GM21447 (cell line): ENCODE measurements at regions not wholly inside any gene's neighbourhood (a gene's known extent, or its start where the extent isn't known, plus 50 kb on each side); places are given as distances from the start of the nearest gene placed in this dataset.

ENCODE experiments used
- ATAC-seq: cut with Tn5 transposase; IDR thresholded peaks from one replicate; pipeline ENCODE4 v1.9.1; 2021; ENCODE audit not compliant: unreplicated experiment

DNA sequence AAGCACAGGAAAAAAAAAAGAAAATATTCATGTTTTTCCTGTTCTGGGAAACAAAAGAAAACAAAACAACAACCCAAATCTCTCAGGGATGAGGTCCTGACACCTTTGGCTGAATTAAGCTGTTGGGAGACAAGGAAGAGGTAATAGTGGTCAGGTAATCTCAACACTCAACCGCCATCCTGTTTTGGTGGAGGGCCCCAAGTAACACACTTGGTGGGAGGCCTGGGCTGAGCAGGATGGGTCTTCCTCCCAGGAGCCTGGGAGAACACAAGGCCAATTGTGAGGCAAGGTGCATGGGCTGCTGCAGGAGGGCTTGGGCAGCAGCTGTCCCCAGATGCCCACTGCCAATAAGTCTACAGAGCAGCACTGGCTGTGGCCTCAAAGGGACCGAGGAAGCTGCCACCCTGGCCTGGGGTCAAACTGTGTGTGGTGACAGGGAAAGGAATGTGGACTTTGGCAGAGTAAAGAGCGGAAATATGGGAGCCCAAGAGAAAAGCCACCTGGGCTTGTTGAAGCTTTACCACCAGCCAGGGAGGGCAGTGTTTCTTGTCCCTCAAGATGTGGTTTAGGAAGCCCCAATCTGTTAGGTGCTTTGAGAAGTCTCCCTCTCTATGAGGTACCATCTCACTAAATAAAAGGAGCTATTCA is 93.5 kb upstream of the SLC25A13 start:
- no peak for ATAC-seq

- ATAC-seq = no peak
Observed at GRCh38 chr7:96414931-96415292, 93.0 kb upstream of the SLC25A13 start.

DNA sequence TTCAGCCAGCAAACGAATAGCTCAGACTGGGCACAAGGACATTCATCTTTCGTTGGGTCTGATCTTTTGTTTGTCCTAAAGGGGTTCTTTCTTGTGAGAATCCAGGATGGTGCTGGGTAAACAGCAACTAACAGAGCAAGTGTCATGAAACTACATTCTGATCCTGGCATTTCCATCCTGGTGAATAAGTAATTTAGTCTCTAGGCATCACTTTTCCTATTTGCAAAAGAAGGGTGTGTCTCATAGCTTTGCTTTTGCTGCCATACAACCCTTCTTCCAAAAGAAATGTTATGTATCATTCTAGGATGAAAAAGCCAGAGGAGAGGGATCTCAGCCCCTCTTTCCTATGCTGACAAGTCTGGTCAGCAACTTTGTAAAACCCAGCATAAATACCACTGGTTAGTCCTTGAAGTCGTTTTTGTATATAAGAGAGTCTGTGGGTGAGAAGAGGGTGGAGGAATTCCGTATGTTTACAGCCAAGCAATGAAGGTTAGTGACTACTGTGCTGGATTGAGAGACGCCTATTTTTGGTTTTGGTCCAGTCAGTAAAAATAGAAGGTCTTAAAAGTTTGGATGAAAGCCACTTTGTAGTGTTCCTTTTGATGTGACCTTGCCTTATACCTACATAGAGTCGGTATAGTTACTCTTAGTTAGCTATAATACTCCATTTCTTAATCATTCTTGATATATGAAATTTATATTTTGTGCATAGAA is 88.4 kb upstream of the SLC25A13 start:
- no peak for ATAC-seq

- ATAC-seq = no peak
Observed at GRCh38 chr7:96408881-96409280, 87.0 kb upstream of the SLC25A13 start.

DNA sequence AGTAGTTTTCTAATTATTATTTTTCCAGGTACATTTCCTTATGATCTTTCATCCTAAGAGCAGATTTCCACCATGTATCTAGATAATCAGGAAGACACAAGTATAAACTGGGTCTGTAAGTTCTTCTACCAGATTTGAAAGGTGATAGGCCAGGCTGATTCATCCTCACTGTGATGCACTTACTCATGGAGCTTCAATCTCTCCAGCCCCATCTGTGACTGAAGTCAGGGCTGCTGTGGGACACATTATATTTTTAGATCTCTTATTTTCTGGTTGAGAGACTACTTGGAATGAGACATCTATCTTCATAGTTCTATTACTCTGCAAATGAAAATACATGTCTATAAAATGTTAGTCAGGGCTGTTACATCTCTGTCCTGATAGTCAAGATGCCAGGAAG is 85.5 kb upstream of the SLC25A13 start:
- no peak for ATAC-seq

DNA sequence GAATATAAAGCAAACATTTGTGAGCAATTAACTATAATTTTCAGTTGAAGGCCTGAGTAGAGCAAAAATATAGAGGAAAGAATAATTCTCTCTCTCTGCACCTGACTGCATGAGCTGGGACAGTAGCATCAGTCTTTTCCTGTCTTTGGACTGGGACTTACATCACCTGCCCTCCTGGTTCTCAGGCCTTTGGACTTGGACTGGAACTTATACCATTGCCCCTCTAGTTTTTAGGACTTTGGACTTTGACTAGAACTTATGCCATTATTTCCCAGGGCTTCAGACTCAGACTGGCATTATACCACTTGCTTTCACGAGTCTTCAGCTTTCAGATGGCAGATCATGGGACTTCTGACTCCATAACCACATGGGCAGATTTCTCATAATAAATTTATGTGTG is 81.0 kb upstream of the SLC25A13 start:
- ATAC-seq = no peak

DNA sequence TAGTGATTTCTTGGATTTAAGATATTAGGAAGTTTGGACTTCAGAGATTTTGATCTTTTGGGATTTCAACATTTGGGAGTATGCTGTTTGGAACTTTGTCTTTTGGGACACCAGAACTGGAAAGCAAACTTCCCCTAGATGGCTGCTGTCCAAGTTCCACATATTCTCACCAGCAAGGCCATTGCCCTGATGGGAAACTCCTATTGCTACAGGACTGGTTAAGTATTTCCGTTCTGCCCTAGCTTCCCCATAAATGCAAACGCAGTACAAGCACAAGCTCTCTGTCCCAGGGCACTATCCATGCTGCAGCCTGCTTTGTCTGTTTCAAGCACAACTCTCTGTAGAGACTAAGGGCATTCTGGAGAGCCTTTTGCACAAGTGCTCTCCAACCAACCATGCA is 79.3 kb upstream of the SLC25A13 start:
- ATAC-seq = no peak

GRCh38 chr7:96400518-96400917 is 78.6 kb upstream of the SLC25A13 start:
- ATAC-seq = no peak

- ATAC-seq = no peak
Observed at GRCh38 chr7:96400001-96400400, 78.1 kb upstream of the SLC25A13 start.

- ATAC-seq = no peak
Observed at GRCh38 chr7:96397936-96398598, 76.2 kb upstream of the SLC25A13 start.

GRCh38 chr7:96388620-96389383 is 66.9 kb upstream of the SLC25A13 start:
- no peak for ATAC-seq

GRCh38 chr7:96388166-96388565 is 66.3 kb upstream of the SLC25A13 start:
- no peak for ATAC-seq

GRCh38 chr7:96380111-96380512 is 58.2 kb upstream of the SLC25A13 start:
- ATAC-seq = no peak

DNA sequence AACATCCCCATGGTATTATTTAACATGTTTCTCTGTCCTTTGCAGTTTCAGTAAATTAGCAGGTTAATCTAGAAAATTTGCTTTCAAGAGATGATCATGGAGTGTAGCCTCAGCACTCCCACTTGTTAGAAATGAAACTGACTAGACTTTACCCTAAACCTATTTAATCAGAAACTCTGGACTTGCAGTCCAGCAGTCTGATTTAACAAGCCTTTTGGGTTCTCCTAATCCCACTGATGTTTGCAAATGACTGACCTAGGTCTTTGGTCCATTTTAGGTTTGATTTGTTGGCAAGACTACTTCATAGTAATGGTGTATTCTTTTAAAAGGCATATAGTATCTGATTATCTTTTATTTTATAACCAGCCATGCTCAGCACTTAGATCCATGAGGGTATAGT is 55.5 kb upstream of the SLC25A13 start:
- ATAC-seq = no peak
